NT2/D1 (cell line): ENCODE measurements at regions not wholly inside any gene's neighbourhood (a gene's known extent, or its start where the extent isn't known, plus 50 kb on each side); places are given as distances from the start of the nearest gene placed in this dataset.

ENCODE experiments used
- SUZ12 ChIP-seq: IDR thresholded peaks from 2 replicates; pipeline ENCODE4 v1.6.1; 2011; ENCODE audit not compliant: insufficient read length, insufficient read depth; ENCODE audit errors: extremely low read depth
- YY1 ChIP-seq: IDR thresholded peaks from 2 replicates; pipeline ENCODE4 v1.6.1; 2011; ENCODE audit not compliant: insufficient read length, insufficient read depth
- ZNF274 ChIP-seq: IDR thresholded peaks from 2 replicates; pipeline ENCODE4 v1.6.1; 2011; ENCODE audit warnings: mild to moderate bottlenecking, low read depth, low read length

DNA sequence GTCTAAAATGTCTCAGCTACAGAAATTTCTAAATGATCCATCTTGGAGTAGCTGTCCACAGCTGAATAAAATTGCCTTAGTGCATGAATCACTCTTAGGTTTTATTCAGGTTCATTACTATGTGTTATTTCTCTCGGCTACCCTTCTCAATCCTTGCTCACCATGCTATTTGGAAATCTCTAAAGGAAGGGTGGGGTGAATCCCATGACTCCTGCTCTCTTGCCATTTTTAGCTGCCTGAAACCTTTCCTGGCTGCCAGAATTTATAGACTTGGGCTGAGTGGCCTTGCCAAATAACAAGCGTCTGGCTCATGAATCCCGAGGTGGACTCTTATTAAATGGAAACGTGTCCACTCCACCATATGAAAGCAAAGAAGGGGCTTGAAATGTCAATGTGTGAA is 936.1 kb upstream of the SOX9 start:
- TF ChIP-seq SUZ12 (no peak), ZNF274 (no peak), YY1 (no peak)
